Neural cell (in vitro differentiated cells): ENCODE measurements at regions not wholly inside any gene's neighbourhood (a gene's known extent, or its start where the extent isn't known, plus 50 kb on each side); places are given as distances from the start of the nearest gene placed in this dataset.

Experiments
- H2AFZ ChIP-seq: fragments of 200-600, 300-800 bp; sonication (generic), shearing (Covaris generic); 2 replicates; pipeline ENCODE4 v1.6.0; 2014; ENCODE audit warnings: low read depth, mild to moderate bottlenecking, antibody characterized with exemption, low read length, moderate library complexity
- H3F3A ChIP-seq: fragments of 200-600 bp; shearing (Covaris generic); 2 replicates; pipeline ENCODE4 v1.6.1; 2016; ENCODE audit warnings: mild to moderate bottlenecking, moderate library complexity, mixed read lengths, antibody characterized with exemption, low read length; ENCODE audit not compliant: insufficient read depth, poor library complexity, severe bottlenecking
- H3K27ac ChIP-seq: fragments of 200-600, 300-800 bp; sonication (generic), shearing (Covaris generic); 2 replicates; pipeline ENCODE4 v1.5.1; 2014; ENCODE audit warnings: mild to moderate bottlenecking, low read length, moderate library complexity
- H3K27me3 ChIP-seq: fragments of 300-800, 200-600 bp; sonication (generic), shearing (Covaris generic); 2 replicates; pipeline ENCODE4 v1.6.0; 2014; ENCODE audit warnings: mild to moderate bottlenecking, low read depth, low read length, moderate library complexity; ENCODE audit not compliant: insufficient read depth
- H3K36me3 ChIP-seq: fragments of 300-800, 200-600 bp; sonication (generic), shearing (Covaris generic); 2 replicates; pipeline ENCODE4 v1.5.1; 2014; ENCODE audit warnings: mild to moderate bottlenecking, antibody characterized with exemption, low read length, moderate library complexity; ENCODE audit not compliant: insufficient read depth
- H3K4me2 ChIP-seq: fragments of 300-800, 200-600 bp; sonication (generic), shearing (Covaris generic); 2 replicates; pipeline ENCODE4 v1.6.0; 2014; ENCODE audit warnings: mild to moderate bottlenecking, low read length
- H3K4me3 ChIP-seq: fragments of 300-800, 200-600 bp; sonication (generic), shearing (Covaris generic); 2 replicates; pipeline ENCODE4 v1.5.1; 2014; ENCODE audit warnings: mild to moderate bottlenecking, low read length, moderate library complexity
- H3K79me2 ChIP-seq: fragments of 200-600 bp; shearing (Covaris generic); replicated peaks from 2 replicates; pipeline ENCODE4 v1.6.0; 2014; ENCODE audit warnings: mild to moderate bottlenecking, low read length, moderate library complexity; ENCODE audit not compliant: insufficient read depth
- H3K9ac ChIP-seq: fragments of 300-800, 200-600 bp; sonication (generic), shearing (Covaris generic); 2 replicates; pipeline ENCODE4 v1.6.1; 2016; ENCODE audit warnings: mild to moderate bottlenecking, low read length, mixed read lengths
- H3K9me2 ChIP-seq: fragments of 200-600 bp; shearing (Covaris generic); 2 replicates; pipeline ENCODE4 v1.6.1; 2016; ENCODE audit warnings: mild to moderate bottlenecking, low read length, mixed read lengths; ENCODE audit not compliant: insufficient read depth
- H3K9me3 ChIP-seq: fragments of 200-600, 300-800 bp; sonication (generic), shearing (Covaris generic); 2 replicates; pipeline ENCODE4 v1.6.1; 2016; ENCODE audit warnings: mild to moderate bottlenecking, mixed run types, low read length, moderate library complexity, mixed read lengths
- H4K20me1 ChIP-seq: fragments of 200-600 bp; shearing (Covaris generic); 2 replicates; pipeline ENCODE4 v1.6.1; 2016; ENCODE audit warnings: mild to moderate bottlenecking, mixed run types; ENCODE audit not compliant: insufficient read depth
- EP300 ChIP-seq: fragments of 450-650 bp; conservative IDR thresholded peaks from 2 replicates; pipeline ENCODE4 v1.6.1; 2014; ENCODE audit warnings: antibody characterized with exemption, mild to moderate bottlenecking, moderate library complexity; ENCODE audit not compliant: poor library complexity, severe bottlenecking
- EZH2 ChIP-seq: fragments of 200-600, 300-800 bp; shearing (Covaris generic), sonication (generic); IDR thresholded peaks from 2 replicates; pipeline ENCODE4 v1.6.1; 2014; ENCODE audit warnings: antibody characterized with exemption, low read length, borderline replicate concordance, mild to moderate bottlenecking; ENCODE audit not compliant: insufficient read depth, poor library complexity, severe bottlenecking
- MXI1 ChIP-seq: fragments of 450-650 bp; conservative IDR thresholded peaks from 2 replicates; pipeline ENCODE4 v1.6.1; 2014; ENCODE audit warnings: antibody characterized with exemption, mild to moderate bottlenecking; ENCODE audit not compliant: poor library complexity, severe bottlenecking
- POLR2AphosphoS5 ChIP-seq: IDR thresholded peaks from 2 replicates; pipeline ENCODE4 v1.6.1; 2012
- RAD21 ChIP-seq: fragments of 450-650 bp; conservative IDR thresholded peaks from 2 replicates; pipeline ENCODE4 v1.6.1; 2014; ENCODE audit warnings: antibody characterized with exemption, mild to moderate bottlenecking, moderate library complexity
- REST ChIP-seq: IDR thresholded peaks from 2 replicates; pipeline ENCODE4 v1.6.1; 2012; ENCODE audit warnings: borderline replicate concordance
- SMC3 ChIP-seq: fragments of 450-650 bp; conservative IDR thresholded peaks from 2 replicates; pipeline ENCODE4 v1.6.1; 2014; ENCODE audit warnings: antibody characterized with exemption, mild to moderate bottlenecking, moderate library complexity; ENCODE audit not compliant: poor library complexity
- TAF1 ChIP-seq: IDR thresholded peaks from 2 replicates; pipeline ENCODE4 v1.6.1; 2012; ENCODE audit warnings: low read depth
- TF ChIP-seq, protein P1 (sequence below): fragments of 450-650 bp; IDR thresholded peaks from 2 replicates; pipeline ENCODE4 v1.5.1; 2014; ENCODE audit warnings: antibody characterized with exemption, mild to moderate bottlenecking, moderate library complexity; ENCODE audit not compliant: poor library complexity, severe bottlenecking

- no peak for TF ChIP-seq TAF1
- no peak for TF ChIP-seq MXI1
- TF ChIP-seq EZH2 = no peak
Measured at GRCh38 chr2:172344159-172344558, 83.2 kb upstream of the ITGA6 start (continued).

DNA sequence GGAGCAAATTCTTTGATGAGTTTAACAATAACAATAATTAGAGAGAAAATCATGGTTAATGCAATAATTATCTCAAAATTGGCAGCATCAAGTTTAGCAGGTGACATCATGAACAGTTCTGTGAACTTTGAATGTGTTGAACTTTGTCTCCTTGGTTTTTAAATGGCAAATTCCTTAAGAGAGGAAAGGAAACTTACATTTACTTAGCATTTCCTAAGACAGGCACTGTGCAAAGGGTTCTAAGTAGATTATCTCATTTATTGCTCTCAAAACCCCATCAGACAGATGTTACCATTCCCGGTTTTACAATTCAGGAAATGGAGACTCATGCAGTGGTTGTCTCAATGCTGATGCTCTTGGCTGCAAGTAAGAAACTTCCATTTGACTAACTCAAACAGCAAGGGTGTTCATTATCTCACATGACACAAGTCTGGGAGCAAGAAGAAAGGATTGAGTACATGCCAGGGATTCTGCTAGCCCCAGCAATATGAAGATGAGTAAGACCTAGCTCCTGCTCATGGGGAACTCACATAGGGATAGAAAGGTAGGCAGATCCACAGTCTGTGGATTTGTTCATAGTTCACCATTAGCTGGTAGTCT, 81.3 kb upstream of the ITGA6 start:
- Histone ChIP-seq H3K36me3 (no peaks in the 10 kb centered on the region), H3K27ac (no peak overlapping the region), H2AFZ (no peak overlapping the region), H3K79me2 (no peaks in the 10 kb centered on the region), H3K4me2 (no peak overlapping the region), H3K9me3 (no peaks in the 10 kb centered on the region), H3K27me3 (no peaks in the 10 kb centered on the region), H3K9me2 (no peaks in the 10 kb centered on the region), H3F3A (no peaks in the 10 kb centered on the region), H3K9ac (no peak overlapping the region), H4K20me1 (no peaks in the 10 kb centered on the region), H3K4me3 (no peak overlapping the region)
- TF ChIP-seq REST = no peak
- no peak for TF ChIP-seq RAD21
- no peak for TF ChIP-seq SMC3
- TF ChIP-seq MXI1 = no peak
- no peak for TF ChIP-seq TAF1
- no peak for TF ChIP-seq POLR2AphosphoS5
- TF ChIP-seq EZH2 = no peak
- TF ChIP-seq, protein P1, sequence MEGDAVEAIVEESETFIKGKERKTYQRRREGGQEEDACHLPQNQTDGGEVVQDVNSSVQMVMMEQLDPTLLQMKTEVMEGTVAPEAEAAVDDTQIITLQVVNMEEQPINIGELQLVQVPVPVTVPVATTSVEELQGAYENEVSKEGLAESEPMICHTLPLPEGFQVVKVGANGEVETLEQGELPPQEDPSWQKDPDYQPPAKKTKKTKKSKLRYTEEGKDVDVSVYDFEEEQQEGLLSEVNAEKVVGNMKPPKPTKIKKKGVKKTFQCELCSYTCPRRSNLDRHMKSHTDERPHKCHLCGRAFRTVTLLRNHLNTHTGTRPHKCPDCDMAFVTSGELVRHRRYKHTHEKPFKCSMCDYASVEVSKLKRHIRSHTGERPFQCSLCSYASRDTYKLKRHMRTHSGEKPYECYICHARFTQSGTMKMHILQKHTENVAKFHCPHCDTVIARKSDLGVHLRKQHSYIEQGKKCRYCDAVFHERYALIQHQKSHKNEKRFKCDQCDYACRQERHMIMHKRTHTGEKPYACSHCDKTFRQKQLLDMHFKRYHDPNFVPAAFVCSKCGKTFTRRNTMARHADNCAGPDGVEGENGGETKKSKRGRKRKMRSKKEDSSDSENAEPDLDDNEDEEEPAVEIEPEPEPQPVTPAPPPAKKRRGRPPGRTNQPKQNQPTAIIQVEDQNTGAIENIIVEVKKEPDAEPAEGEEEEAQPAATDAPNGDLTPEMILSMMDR = no peak
- TF ChIP-seq EP300 = no peak

DNA sequence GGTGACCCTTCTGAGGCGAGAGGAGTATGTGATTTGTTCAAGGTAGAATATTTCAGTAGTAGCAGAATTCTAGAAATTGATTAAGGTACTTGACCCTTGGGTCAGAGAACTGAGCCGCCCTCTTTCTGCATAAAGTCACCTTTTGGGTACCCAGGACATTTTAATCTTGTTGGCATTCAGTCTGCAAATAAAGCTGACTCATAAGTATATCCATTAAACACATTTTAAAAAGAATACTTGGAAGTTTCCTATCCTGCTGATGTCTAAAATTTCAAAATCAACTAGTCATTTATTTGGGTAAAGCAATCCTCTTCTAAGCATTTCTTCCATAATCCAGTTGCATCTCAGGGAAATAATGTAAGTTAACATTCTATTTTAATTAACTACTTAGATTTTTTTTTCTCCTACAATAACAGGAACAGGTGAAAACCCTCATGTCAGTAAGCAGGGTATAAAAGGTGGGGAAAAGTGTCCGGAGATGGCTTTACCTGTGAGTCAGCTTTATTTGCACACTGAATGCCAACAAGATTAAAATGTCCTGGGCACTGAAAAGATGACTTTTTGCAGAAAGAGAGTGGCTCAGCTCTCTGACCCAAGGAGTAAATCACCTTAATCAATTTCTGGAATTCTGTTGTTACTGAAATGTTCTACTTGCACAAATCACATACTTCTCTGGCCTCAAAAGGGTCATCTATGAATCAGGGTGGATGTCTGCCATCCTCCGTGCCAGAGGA, 78.7 kb upstream of the ITGA6 start:
- TF ChIP-seq RAD21 (no peak), POLR2AphosphoS5 (no peak), REST (no peak), SMC3 (no peak), EP300 (no peak), TAF1 (no peak), MXI1 (no peak), EZH2 (no peak)
- TF ChIP-seq, protein P1 = no peak
- Histone ChIP-seq H3K9me2 (no peaks in the 10 kb centered on the region), H3K4me2 (no peak overlapping the region), H3K9ac (no peak overlapping the region), H2AFZ (no peak overlapping the region), H3K79me2 (no peaks in the 10 kb centered on the region), H3K4me3 (no peak overlapping the region), H3K9me3 (no peaks in the 10 kb centered on the region), H3F3A (no peaks in the 10 kb centered on the region), H4K20me1 (no peaks in the 10 kb centered on the region), H3K36me3 (no peaks in the 10 kb centered on the region), H3K27me3 (no peaks in the 10 kb centered on the region), H3K27ac (no peak overlapping the region)
